ENCODE measurements at regions not wholly inside any gene's neighbourhood (a gene's known extent, or its start where the extent isn't known, plus 50 kb on each side); places are given as distances from the start of the nearest gene placed in this dataset.

- Mint-ChIP-seq H3K27me3 (ENCODE audit: insufficient read depth) (peaks cover 3% of the 10 kb centered on the region), H3K27ac (no peak overlapping the region), H3K4me1 (peaks cover 2% of the 10 kb centered on the region), H3K4me3 (no peak overlapping the region), H3K36me3 (ENCODE audit: low read depth) (no peaks in the 10 kb centered on the region), H3K9me3 (no peaks in the 10 kb centered on the region)
- H3K4me1 ChIP-seq (ENCODE audit: control insufficient read depth, insufficient read depth, low read length): no peaks in the 10 kb centered on the region
- no peaks in the 10 kb centered on the region for H3K9me3 ChIP-seq (ENCODE audit: control insufficient read depth, low read length)
- no peak overlapping the region for H3K9ac ChIP-seq (ENCODE audit: extremely low read depth, low read length, poor library complexity, severe bottlenecking)
- DNase-seq: no peak
- no peaks in the 10 kb centered on the region for H3K36me3 ChIP-seq (ENCODE audit: control insufficient read depth, insufficient read depth, low read length)
- H3K4me3 ChIP-seq (ENCODE audit: low read length): no peak overlapping the region
- no peaks in the 10 kb centered on the region for H3K27me3 ChIP-seq (ENCODE audit: control insufficient read depth, insufficient read depth, low read length, poor library complexity, severe bottlenecking)
- TF ChIP-seq CTCF (conservative IDR thresholded peaks at IDR 0.05): no peak
- H3K27ac ChIP-seq (ENCODE audit: low read depth, low read length): no peak overlapping the region
Measured at GRCh38 chr20:1757072-1757471, 99.5 kb upstream of the SIRPG start.

- no peaks in the 10 kb centered on the region for H3K9me3 Mint-ChIP-seq
- H3K36me3 Mint-ChIP-seq (ENCODE audit: low read depth): no peaks in the 10 kb centered on the region
- H3K27ac Mint-ChIP-seq: no peak overlapping the region
- Histone ChIP-seq H3K4me1 (ENCODE audit: control insufficient read depth, insufficient read depth, low read length) (no peaks in the 10 kb centered on the region), H3K27me3 (ENCODE audit: control insufficient read depth, insufficient read depth, low read length, poor library complexity, severe bottlenecking) (no peaks in the 10 kb centered on the region), H3K9ac (ENCODE audit: extremely low read depth, low read length, poor library complexity, severe bottlenecking) (no peak overlapping the region), H3K4me3 (ENCODE audit: low read length) (no peak overlapping the region), H3K36me3 (ENCODE audit: control insufficient read depth, insufficient read depth, low read length) (no peaks in the 10 kb centered on the region), H3K9me3 (ENCODE audit: control insufficient read depth, low read length) (no peaks in the 10 kb centered on the region), H3K27ac (ENCODE audit: low read depth, low read length) (no peak overlapping the region)
- no peaks in the 10 kb centered on the region for H3K27me3 Mint-ChIP-seq (ENCODE audit: insufficient read depth)
- no peak for TF ChIP-seq CTCF (conservative IDR thresholded peaks at IDR 0.05)
- WGBS, 2 experiments (ENCODE audit: insufficient coverage in 1 of 2, insufficient read length in 1 of 2): 85 to 86% methylated on average over 4 of the region's 4 CpGs
- H3K4me1 Mint-ChIP-seq: no peaks in the 10 kb centered on the region
- DNase-seq: no peak
- no peak overlapping the region for H3K4me3 Mint-ChIP-seq
Measured at GRCh38 chr20:1754749-1755148, 97.2 kb upstream of the SIRPG start.

GRCh38 chr20:1754306-1754705 is 96.7 kb upstream of the SIRPG start:
- 96 to 100% methylated on average over 1 to 2 of the region's 2 CpGs for WGBS, 2 experiments (ENCODE audit: insufficient coverage in 1 of 2, insufficient read length in 1 of 2)
- no peak for TF ChIP-seq CTCF (conservative IDR thresholded peaks at IDR 0.05)
- Histone ChIP-seq H3K27me3 (ENCODE audit: control insufficient read depth, insufficient read depth, low read length, poor library complexity, severe bottlenecking) (no peaks in the 10 kb centered on the region), H3K36me3 (ENCODE audit: control insufficient read depth, insufficient read depth, low read length) (no peaks in the 10 kb centered on the region), H3K9me3 (ENCODE audit: control insufficient read depth, low read length) (no peaks in the 10 kb centered on the region), H3K9ac (ENCODE audit: extremely low read depth, low read length, poor library complexity, severe bottlenecking) (no peak overlapping the region), H3K4me1 (ENCODE audit: control insufficient read depth, insufficient read depth, low read length) (no peaks in the 10 kb centered on the region), H3K4me3 (ENCODE audit: low read length) (no peak overlapping the region), H3K27ac (ENCODE audit: low read depth, low read length) (no peak overlapping the region)
- H3K27me3 Mint-ChIP-seq (ENCODE audit: insufficient read depth): no peaks in the 10 kb centered on the region
- no peak overlapping the region for H3K27ac Mint-ChIP-seq
- H3K4me3 Mint-ChIP-seq: no peak overlapping the region
- H3K4me1 Mint-ChIP-seq: no peaks in the 10 kb centered on the region
- no peaks in the 10 kb centered on the region for H3K9me3 Mint-ChIP-seq
- H3K36me3 Mint-ChIP-seq (ENCODE audit: low read depth): no peaks in the 10 kb centered on the region
- no peak for DNase-seq
